Nucleus accumbens (tissue), 56 donors: ENCODE measurements at regions not wholly inside any gene's neighbourhood (a gene's known extent, or its start where the extent isn't known, plus 50 kb on each side); places are given as distances from the start of the nearest gene placed in this dataset.
"Not testable (repeated sequence)": the region's sequence is repeated elsewhere in the genome, so short reads cannot be mapped to it uniquely, and the experiment has no call there.

Experiments used
- DNase-seq, 56 donors: peaks; one replicate each; lab custom pipeline; 2025; lab: John Stamatoyannopoulos, UW

DNA sequence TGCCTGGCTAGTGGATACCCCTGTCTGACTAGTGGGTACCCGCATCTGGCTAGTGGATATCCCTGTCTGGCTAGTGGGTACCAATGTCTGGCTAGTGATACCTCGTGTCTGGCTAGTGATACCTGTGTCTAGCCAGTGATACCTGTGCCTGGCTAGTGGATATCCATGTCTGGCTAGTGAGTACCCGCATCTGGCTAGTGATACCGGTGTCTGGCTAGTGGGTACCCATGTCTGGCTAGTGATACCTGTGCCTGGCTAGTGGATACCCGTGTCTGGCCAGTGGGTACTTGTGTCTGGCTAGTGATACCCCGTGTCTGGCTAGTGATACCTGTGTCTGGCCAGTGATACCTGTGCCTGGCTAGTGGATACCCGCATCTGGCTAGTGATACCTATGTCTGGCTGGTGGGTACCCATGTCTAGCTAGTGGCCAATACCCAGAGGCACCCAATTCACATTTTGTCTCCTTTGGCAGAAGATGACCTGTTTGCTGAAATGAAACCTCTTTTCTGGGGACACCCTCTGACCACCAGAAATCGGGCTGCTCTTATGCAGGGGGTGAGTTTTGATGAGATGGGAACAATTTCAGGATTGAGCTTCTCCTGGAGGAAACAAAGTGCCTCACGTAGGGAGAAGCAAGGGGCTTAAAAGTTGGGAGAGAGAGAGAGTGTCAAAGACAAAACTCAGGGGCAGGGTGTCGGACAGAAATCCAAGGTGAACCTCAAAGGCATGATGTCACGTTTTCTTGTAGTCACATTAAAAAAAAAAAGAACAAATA lies 63.4 kb downstream of the SMIM38 start:
- DNase-seq: no peak

DNA sequence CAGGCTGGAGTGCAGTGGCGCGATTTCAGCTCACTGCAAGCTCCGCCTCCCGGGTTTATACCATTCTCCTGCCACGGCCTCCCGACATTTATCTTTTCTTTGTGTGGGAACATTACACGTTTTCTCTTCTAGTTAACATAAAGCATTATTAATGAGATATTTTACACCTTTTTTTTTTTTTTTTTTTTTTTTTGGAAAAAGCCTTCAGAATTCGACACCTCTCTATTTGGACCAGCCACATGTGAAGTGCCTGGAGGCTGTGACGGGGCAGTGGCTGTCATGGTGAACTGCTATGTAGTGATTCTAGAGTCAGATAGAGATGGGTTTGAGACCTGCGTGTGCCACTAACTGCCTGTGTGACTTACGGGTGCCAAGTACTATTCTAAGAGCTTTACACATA lies 64.3 kb downstream of the SMIM38 start:
- DNase-seq: no peak

DNA sequence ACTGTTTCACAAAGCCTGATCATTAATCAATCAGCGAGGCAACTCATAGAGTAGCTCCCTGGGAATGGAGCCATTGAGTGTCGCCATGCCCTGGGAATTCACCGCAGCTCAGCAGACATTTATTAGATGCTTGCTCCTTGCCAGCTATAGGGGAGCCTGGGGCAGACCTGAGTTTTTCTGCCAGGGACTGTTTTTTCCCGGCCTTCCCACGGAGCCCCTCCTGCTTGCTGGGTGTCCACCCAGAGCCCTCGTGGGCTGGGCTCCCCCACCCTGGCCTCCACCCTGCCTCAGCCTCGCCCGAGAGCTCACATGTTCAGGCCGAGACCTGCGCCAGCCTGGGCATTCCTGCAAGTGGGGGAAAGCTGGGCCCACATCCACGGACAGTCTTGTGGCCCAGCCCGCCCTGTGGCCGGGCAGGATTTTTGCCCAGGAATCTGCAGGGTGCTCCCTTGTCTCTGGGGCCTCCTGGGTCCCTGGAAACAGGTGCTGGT lies 64.9 kb downstream of the SMIM38 start:
- DNase-seq: peak in 3 of 56 donors; percentile 9 to 27 (median 14)

DNA sequence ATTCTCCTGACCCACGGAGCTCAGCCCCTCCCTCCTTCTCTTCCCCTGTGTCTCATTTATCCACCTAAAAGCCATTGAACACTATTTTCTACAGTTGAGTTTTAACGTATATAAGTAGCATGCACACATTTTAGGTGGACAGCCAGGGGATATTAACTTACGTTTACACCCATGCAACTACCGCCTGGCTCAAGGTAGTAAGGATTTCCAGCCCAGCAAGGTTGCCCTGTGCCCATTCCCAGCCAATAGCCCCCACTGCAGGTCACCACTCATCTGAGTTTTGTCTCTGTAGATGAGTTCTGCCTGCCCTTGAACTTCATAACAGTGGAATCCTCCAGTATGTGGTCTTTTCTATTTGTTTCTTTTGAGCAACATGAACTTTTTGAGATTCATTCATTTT lies 65.4 kb downstream of the SMIM38 start:
- no peak for DNase-seq

DNA sequence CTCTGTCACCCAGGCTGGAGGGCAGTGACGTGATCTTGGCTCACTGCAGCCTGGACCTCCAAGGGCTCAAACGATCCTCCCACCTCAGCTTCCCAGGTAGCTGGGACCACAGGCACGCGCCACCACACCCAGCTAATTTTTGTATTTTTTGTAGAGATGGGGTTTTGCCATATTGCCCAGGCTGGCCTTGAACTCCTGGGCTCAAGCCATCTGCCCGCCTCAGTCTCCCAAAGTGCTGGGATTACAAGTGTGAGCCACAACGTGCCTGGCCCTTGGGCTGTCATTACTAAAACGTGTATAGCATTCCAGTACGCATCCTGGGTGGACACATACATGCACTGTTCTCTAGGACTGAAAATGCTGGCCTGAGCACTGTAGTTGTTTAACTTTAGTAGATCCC lies 65.9 kb downstream of the SMIM38 start:
- not testable (repeated sequence) for DNase-seq

DNA sequence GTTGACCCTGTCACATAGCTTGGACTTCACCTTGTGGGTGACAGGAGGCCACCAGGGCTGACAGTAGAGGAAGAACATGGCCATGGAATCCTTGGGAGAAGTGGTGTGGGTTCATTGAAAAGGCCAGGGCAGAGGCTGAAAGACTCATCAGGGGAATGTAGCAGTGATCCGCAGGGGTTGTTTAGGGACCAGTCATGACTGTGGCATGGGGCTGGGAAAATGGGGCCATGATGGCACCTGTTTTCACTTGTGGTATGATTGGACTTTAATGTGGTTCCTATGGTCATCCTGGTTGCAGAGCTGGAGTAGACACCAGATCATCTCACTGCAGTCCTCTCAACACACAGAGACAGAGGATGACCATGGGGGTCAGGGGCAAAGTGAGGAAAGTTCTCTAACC lies 66.7 kb upstream of the MYEOV start:
- DNase-seq: no peak

DNA sequence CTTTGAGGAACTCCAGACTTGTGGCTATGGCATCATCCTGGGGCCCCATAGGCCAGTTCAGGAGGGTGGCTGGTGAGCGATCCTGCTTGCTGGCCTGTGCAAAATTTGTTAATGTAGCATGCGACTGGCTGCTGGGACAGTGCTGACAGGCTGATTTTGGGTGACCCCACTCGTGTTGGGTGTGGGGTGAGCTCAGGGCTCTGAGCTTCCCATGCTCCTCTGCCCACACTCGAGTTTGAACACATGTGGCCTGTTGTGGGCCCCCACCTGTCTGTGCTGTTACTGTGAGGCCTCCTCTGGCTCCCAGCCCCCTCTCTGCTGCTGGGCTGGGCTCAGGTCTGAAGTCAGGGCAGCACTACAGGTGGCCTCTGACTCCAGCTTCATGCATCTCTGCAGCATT lies 64.4 kb upstream of the MYEOV start:
- no peak for DNase-seq

DNA sequence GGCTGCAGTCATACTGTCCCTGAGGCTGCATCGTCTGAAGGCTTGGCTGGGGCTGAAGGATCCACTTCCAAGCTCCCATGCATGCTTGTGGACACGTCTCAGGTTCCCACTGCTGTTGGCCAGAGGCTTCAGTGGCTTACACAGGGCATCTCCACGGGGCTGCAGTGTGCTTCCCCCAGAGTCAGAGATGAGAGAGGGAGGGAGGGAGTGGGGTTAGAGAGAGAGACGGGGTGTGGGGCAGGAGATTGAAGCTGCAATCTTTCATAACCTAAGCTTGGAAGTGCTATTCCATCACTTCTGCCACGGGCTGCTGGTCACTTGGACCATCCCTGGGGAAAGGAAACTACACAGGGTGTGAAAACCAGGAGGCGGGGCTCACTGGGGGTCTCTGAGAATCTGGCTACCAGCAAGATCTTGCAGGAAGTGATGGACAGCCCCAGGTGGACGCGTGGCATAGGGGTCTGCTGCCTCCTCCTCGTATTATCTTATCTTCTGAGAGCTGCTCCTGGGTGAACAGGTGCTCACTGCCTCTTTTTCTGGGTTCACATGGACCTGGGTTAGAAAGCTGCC lies 63.0 kb upstream of the MYEOV start:
- DNase-seq: no peak

DNA sequence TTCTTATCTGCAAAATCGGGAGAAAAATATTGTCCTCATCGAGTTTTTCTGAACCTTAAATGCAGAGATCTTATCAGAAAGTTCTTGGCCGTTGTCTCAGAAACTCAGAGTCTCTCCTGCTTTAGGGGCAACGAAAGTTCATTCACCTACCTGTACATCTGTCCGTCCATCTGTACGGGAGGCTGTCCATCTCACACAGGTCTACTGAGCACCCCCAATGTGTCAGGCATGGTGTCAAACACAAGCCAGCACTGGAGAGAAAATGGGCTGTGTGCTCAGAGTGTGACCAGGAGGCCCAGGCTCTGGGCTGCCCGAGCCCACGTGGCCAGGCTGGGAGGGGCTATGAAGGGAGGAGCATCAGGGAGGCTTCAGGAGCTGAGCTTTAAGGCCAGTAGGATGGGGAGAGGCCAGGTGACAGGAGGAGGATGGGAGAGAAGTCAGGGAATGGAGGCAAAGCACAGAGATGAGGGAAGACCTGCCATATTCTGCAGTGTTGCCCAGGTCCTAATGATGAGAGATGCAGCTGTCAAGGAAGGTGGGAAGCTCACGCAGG lies 62.4 kb upstream of the MYEOV start:
- no peak for DNase-seq

DNA sequence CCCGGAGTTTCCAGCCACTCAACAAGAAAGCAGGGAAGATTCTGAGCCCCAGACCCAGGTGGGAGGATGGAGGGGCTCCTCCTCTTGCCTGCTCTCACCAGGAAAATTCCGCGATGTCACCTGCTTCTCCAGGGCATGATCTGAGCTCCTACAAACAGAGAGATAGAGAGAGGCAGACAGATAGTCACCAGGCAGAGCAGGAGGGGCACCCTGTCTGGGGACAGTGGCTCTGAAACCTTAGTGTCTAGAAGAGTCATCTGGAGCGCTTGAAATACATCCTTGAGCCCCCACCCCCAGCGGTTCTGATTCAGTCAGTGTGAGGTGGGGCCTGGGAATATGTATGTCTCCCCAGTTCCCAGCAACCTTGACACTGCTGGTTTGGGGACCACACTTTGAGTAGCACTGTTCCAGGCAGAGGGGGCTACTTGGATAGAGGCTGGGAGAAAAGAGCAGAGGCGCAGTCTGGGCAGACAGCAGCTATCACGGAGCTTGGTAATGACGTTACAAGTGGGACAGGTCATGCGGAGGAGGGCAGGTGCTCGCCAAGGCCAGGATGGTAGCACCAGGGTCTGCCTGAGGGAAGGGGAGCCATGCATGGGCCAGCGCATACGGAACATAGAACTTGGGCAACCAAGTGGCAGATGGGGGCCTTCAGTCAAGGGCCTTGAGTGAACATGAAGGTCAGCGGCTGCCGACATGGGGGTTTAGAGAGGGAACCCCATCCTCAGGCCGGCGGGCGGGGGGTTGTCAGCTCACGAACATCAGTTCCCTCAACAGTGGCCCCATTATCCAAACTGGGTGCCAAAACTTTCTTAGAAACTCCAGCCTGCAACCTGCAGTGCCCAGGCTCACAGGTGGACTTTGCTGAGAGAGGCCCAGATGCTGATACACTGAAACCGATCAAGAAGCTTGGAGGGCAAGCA lies 60.9 kb upstream of the MYEOV start:
- DNase-seq: no peak

DNA sequence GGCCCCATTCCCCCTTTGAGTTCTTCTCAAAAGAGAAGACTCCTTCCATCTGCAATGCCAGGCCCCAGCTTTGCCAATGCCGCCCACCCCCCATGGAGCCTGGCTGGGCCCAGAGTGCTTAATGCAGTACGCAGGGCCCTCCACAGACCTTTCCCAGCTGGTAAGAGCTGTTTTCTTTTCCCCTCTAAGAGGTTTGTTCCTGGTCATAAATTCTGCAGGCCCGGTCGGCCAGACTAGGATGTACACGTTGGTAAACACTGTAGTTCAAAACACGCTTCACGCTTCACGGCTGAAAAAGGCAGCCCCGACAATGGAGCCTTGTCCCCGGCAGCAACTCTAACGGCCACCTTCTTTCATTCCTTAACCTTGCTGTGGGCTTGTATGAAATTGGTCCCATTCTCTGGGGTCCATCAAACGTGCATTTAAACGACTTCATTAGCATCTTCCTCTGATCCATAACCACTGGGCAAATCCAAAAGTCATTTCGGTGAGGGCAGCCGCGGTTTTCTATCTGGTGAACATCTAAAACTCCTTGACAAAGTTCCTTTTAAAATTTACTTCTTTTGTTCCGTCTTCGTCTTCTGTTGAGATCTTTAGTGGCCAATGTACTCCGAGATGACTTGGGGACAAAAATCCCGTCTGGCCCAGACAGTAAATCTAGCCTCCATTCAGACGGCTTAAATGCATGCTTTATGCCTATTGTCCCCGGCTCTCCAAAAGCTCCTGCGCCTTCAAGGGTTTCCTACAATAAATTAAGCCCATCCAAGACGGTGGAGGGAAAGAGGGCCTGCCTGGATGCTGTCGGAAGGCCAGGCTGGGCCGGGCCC lies 60.0 kb upstream of the MYEOV start:
- DNase-seq: no peak

DNA sequence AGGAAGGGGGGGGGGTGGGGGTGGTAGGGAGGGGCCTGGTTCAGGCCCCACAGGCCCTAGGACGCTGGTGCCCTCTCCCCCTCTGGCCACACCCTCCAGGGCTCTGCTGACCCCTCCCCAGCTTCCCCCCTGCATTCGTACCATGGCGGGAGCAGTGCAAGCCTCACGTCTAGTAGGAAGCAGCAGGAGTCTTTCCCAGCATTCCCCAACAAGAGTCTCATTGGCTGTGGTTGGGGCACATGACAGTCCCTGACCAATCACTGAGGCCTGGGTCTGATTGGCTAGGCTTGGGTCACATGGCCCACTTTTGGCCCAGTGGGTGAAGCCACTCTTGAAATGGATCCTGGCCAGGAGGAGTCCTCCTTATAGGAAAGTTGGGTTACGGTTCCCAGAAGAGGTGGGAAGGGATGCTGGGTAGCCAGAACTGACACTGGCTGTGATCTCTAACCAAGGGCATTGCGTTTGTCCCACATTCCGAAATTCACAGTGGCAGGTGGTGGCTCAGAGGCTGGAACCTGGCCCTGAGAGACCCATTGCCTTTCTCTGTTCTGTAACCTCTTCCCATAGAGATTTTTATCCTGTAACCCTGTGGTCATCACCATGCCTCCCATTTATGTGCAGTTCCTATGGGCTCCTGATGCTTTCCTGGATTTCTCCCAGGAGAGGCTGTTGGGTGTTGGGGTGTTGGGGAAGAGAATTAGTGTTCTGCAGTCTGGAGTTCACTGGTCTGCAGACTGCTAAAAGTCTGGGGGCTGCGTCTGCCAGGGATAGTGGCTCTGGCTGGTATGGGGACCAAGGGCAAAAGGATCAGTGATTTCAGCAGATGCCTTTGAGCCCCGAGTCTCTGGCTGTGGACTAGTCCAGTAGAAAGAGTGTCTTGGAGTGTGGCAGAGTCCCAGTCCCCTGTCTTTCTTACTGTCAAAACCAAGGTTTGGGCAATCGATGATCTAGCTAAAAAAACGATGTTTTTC lies 58.9 kb upstream of the MYEOV start:
- DNase-seq: no peak

DNA sequence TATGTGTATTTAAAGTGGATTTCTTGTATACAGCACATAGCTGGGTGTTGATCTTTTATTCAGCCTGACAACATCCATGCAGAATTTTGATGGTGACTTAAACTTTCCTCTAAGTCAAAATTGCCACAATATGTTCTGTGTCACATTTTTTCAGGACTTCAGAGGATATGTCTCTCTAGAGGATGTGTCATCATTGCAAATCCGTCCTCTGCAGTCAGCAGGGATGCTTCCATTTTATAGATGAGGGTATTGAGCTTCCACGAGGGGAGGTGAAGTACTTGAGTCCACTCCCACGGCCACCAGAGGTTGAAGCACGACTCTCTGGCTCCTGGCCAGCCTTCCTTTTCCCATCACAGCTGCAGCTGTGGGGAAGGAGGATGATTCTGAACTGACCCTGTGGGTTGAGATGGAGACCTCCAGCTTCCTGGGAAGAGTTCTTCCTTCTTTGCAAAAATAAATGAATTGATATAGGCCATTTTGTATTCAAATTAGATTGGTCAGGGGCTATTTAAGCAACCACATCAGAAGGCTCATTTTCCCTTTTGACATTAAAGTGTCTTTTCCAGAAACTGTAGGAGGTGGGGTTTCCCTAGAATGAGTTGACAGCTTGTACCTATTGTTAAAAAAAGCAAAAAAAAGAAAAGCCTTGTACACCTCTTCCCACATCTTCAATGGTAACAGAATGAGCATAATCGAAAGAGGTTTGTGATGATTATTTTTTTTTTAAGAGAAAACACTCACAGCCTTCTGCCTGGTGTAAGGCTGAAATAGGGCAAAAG lies 55.2 kb upstream of the MYEOV start:
- DNase-seq: no peak

DNA sequence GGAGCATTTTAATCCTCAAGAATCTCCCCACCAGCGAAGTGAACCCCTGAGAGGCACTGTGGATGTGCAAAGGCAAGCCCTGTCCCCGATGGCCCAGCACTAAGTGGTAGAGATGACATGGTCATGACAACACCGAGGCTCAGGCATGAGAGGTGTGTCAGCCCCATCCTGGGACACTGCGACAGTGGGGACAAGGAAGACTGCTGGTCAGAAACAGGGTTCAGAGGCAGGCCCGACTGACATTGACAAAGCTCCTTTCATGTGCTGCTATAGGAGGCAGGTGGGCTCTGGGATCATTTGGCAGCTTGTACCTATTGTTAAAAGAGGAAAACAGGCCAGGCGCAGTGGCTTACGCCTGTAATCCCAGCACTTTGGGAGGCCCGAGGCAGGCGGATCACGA lies 54.3 kb upstream of the MYEOV start:
- no peak for DNase-seq

DNA sequence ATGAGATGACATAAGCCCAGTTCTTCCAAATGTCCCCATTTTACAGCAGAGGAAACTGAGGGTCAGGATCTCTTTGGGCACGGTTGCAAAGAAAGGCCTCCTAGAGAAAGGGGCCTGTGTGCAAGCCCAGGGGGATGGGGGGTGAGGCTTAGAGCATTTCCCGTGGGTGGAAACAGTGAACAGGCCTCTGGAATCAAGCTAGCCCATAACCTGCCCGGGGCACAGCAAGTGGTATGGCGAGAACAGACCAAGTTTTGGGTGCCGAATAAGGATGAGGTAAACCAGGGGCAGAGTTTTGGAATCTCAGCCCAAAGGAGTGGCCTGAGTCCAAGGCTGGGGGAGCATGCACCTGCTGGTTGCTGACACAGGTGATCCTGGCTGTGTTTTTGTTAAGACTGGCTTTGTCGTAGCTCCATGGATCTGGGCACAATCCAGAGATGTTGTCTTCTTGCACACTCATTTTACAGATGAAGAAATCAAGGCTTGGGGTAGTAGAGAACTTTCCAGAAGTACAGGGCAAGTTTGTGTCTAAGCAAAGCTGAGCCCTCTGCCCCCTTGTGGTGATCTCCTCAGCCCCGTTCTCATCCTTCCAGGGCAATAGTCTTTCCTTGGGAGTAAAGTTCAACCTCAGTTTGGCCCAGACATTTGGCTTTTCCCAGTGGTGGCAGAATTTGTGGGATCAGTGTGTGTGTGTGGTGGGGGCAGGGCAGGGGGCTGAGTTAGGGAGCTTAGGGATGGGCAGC lies 53.5 kb upstream of the MYEOV start:
- DNase-seq: no peak

DNA sequence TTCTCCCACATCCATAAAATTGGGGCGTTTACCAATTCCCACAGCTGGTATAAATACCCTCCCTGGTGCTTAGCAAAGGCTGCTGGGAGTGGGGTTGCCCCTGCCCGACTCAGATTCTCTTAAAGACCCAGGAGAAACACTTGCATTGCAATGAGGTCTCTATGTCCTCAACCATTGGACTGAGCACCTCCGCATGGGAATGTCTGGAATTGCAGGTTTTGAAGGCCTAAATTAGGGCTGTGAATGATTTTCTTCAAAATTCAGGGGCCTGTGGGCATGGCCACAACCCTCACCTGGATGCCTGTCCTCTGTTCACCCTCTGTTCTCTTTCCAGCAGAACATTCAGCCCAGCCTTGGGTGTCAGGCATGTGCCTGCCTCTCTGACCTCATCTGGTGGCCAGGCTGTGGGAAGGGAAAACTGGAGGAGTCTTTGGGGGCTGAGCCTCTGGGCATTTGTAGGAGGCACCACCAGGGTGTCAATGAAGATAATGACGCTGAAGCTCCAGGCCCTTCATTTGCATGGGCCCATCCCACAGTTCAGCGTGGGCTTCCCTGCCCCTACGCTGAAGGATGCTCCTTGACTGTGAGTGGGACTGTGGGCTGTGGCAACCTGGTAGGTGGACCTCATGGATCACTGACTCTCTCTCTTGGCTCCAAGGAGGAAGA lies 52.7 kb upstream of the MYEOV start:
- no peak for DNase-seq

DNA sequence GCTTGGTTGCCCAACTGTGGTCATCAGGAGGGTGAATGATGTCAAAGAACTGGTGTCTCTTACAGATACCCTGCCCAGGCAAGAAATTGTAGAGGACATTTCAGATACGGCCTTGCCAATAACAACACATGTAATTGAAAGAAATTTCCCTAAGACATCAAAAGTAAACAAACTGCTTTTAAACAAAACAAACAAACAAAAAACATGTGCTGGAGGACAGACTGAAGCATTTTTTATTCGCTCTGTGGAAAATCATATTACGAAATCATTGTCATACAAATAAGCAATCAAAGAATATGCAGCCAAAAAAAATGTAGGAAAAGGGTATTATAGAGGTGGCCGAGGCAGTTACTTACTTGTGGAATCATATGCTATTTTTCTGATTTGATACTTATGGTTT lies 52.1 kb upstream of the MYEOV start:
- no peak for DNase-seq
